ENCODE measurements at regions not wholly inside any gene's neighbourhood (a gene's known extent, or its start where the extent isn't known, plus 50 kb on each side); places are given as distances from the start of the nearest gene placed in this dataset.
"Not testable (repeated sequence)": the region's sequence is repeated elsewhere in the genome, so short reads cannot be mapped to it uniquely, and the experiment has no call there.

GRCh38 chr6:112879920-112880413, 532.8 kb downstream of the RFPL4B start:
- TF ChIP-seq CTCF (IDR thresholded peaks at IDR 0.05; ENCODE audit: insufficient read depth, low read length, missing control alignments) = no peak
- ChIA-PET CTCF (interaction anchor here (1.0 kb wide), 1 partner anchor 695 kb away, joined by 3 read pairs; no protein-coding TSS in a partner anchor), POLR2A (no interaction called here)
- DNase-seq (ENCODE audit: low read depth, low spot score) = no peak
- H3K4me3 ChIP-seq (ENCODE audit: low read depth, low read length) = no peak overlapping the region

GRCh38 chr6:112881027-112881426, 533.9 kb downstream of the RFPL4B start:
- ChIA-PET POLR2A (no interaction called here), CTCF (interaction anchor here (0.6 to 1.0 kb wide), 2 partner anchors 210 to 694 kb away, joined by 3 read pairs; no protein-coding TSS in a partner anchor)
- DNase-seq (ENCODE audit: low read depth, low spot score) = peak; percentile 24
- TF ChIP-seq CTCF (IDR thresholded peaks at IDR 0.05; ENCODE audit: insufficient read depth, low read length, missing control alignments) = no peak
- no peak overlapping the region for H3K4me3 ChIP-seq (ENCODE audit: low read depth, low read length)

GRCh38 chr6:112881828-112882780, 535.0 kb downstream of the RFPL4B start:
- ChIA-PET POLR2A (interaction anchor here (0.6 kb wide), 1 partner anchor 129 kb away, joined by 3 read pairs; no protein-coding TSS in a partner anchor), CTCF (interaction anchor here (1.1 kb wide), 1 partner anchor 1026 kb away, joined by 3 read pairs; no protein-coding TSS in a partner anchor)
- no peak for DNase-seq (ENCODE audit: low read depth, low spot score)
- TF ChIP-seq CTCF (IDR thresholded peaks at IDR 0.05; ENCODE audit: insufficient read depth, low read length, missing control alignments) = no peak
- H3K4me3 ChIP-seq (ENCODE audit: low read depth, low read length) = no peak overlapping the region

GRCh38 chr6:112883095-112883494, 536.0 kb downstream of the RFPL4B start:
- POLR2A ChIA-PET = no interaction called here
- CTCF ChIA-PET = interaction anchor here (1.1 kb wide), 1 partner anchor 1025 kb away, joined by 3 read pairs; no protein-coding TSS in a partner anchor
- DNase-seq (ENCODE audit: low read depth, low spot score) = no peak
- no peak overlapping the region for H3K4me3 ChIP-seq (ENCODE audit: low read depth, low read length)
- no peak for TF ChIP-seq CTCF (IDR thresholded peaks at IDR 0.05; ENCODE audit: insufficient read depth, low read length, missing control alignments)

- TF ChIP-seq CTCF (IDR thresholded peaks at IDR 0.05; ENCODE audit: insufficient read depth, low read length, missing control alignments) = no peak
- ChIA-PET CTCF (interaction anchor here (0.7 kb wide), 1 partner anchor 470 kb away, joined by 3 read pairs; no protein-coding TSS in a partner anchor), POLR2A (no interaction called here)
- no peak for DNase-seq (ENCODE audit: low read depth, low spot score)
- H3K4me3 ChIP-seq (ENCODE audit: low read depth, low read length) = no peak overlapping the region
Measured at GRCh38 chr6:112886415-112886814, 539.3 kb downstream of the RFPL4B start.

- CTCF ChIA-PET; POLR2A ChIA-PET; DNase-seq (ENCODE audit: low read depth, low spot score); H3K4me3 ChIP-seq (ENCODE audit: low read depth, low read length): not testable (repeated sequence)
Measured at GRCh38 chr6:112887424-112887823, 540.3 kb downstream of the RFPL4B start.
